ENCODE measurements at regions not wholly inside any gene's neighbourhood (a gene's known extent, or its start where the extent isn't known, plus 50 kb on each side); places are given as distances from the start of the nearest gene placed in this dataset.

- no peak for DNase-seq
- TF ChIP-seq CTCF (IDR thresholded peaks at IDR 0.05; ENCODE audit: low read depth, low read length) = no peak
- Histone ChIP-seq H3K4me3 (ENCODE audit: low read depth, low read length) (no peak overlapping the region), H3K36me3 (no peaks in the 10 kb centered on the region), H3K9me3 (ENCODE audit: severe bottlenecking) (no peaks in the 10 kb centered on the region), H3K27ac (no peak overlapping the region), H3K27me3 (ENCODE audit: insufficient read depth, low read depth, severe bottlenecking) (no peaks in the 10 kb centered on the region)
Observed at GRCh38 chr10:53622201-53622600, 849.6 kb upstream of the MBL2 start.

- no peak overlapping the region; the same call in 1 of the 2 replicates for H3K27ac ChIP-seq
- no peaks in the 10 kb centered on the region for H3K36me3 ChIP-seq
- H3K4me3 ChIP-seq (ENCODE audit: low read depth, low read length) = no peak overlapping the region
- H3K9me3 ChIP-seq (ENCODE audit: severe bottlenecking) = no peaks in the 10 kb centered on the region
- no peak for TF ChIP-seq CTCF (IDR thresholded peaks at IDR 0.05; ENCODE audit: low read depth, low read length)
- peak; percentile 53 for DNase-seq
- no peaks in the 10 kb centered on the region for H3K27me3 ChIP-seq (ENCODE audit: insufficient read depth, low read depth, severe bottlenecking)
Observed at GRCh38 chr10:53619671-53620070, 847.1 kb upstream of the MBL2 start.

- Histone ChIP-seq H3K27ac (no peak overlapping the region), H3K4me3 (ENCODE audit: low read depth, low read length) (no peak overlapping the region), H3K36me3 (no peaks in the 10 kb centered on the region), H3K9me3 (ENCODE audit: severe bottlenecking) (no peaks in the 10 kb centered on the region), H3K27me3 (ENCODE audit: insufficient read depth, low read depth, severe bottlenecking) (no peaks in the 10 kb centered on the region)
- no peak for DNase-seq
- no peak for TF ChIP-seq CTCF (IDR thresholded peaks at IDR 0.05; ENCODE audit: low read depth, low read length)
Observed at GRCh38 chr10:53607691-53608090, 835.1 kb upstream of the MBL2 start.

GRCh38 chr10:53606981-53607380, 834.4 kb upstream of the MBL2 start:
- Histone ChIP-seq H3K27ac (no peak overlapping the region), H3K36me3 (no peaks in the 10 kb centered on the region), H3K9me3 (ENCODE audit: severe bottlenecking) (no peaks in the 10 kb centered on the region), H3K4me3 (ENCODE audit: low read depth, low read length) (no peak overlapping the region), H3K27me3 (ENCODE audit: insufficient read depth, low read depth, severe bottlenecking) (no peaks in the 10 kb centered on the region)
- DNase-seq = no peak
- no peak for TF ChIP-seq CTCF (IDR thresholded peaks at IDR 0.05; ENCODE audit: low read depth, low read length)

- TF ChIP-seq CTCF (IDR thresholded peaks at IDR 0.05; ENCODE audit: low read depth, low read length) = peak; percentile 62
- DNase-seq = no peak
- Histone ChIP-seq H3K4me3 (ENCODE audit: low read depth, low read length) (no peak overlapping the region), H3K9me3 (ENCODE audit: severe bottlenecking) (no peaks in the 10 kb centered on the region), H3K27me3 (ENCODE audit: insufficient read depth, low read depth, severe bottlenecking) (no peaks in the 10 kb centered on the region), H3K36me3 (no peaks in the 10 kb centered on the region), H3K27ac (no peak overlapping the region)
Observed at GRCh38 chr10:53601260-53601875, 828.8 kb upstream of the MBL2 start.

- no peak for DNase-seq
Observed at GRCh38 chr10:53598914-53599313, 826.3 kb upstream of the MBL2 start.

More at GRCh38 chr10:53598914-53599313, 826.3 kb upstream of the MBL2 start:
- Histone ChIP-seq H3K4me3 (ENCODE audit: low read depth, low read length) (no peak overlapping the region), H3K27ac (no peak overlapping the region), H3K27me3 (ENCODE audit: insufficient read depth, low read depth, severe bottlenecking) (no peaks in the 10 kb centered on the region), H3K36me3 (no peaks in the 10 kb centered on the region), H3K9me3 (ENCODE audit: severe bottlenecking) (no peaks in the 10 kb centered on the region)
- no peak for TF ChIP-seq CTCF (IDR thresholded peaks at IDR 0.05; ENCODE audit: low read depth, low read length)

Measured in WERI-Rb-1 (cell line).